Transverse colon (tissue), 4 donors: ENCODE measurements at regions not wholly inside any gene's neighbourhood (a gene's known extent, or its start where the extent isn't known, plus 50 kb on each side); places are given as distances from the start of the nearest gene placed in this dataset.

ENCODE experiments used
- DNase-seq: peaks from one replicate; pipeline ENCODE4 v3.0.0-alpha.2; 2019
- H3K27ac ChIP-seq, 4 donors: fragments of 200-600 bp; sonication (generic); 2 replicates each; pipeline ENCODE4 v1.5.1; 2016 to 2018; ENCODE audit warnings: inconsistent platforms in 4 of 4
- H3K27me3 ChIP-seq: fragments of 200-600 bp; sonication (generic); 2 replicates; pipeline ENCODE4 v1.5.1; 2017; ENCODE audit warnings: inconsistent platforms
- H3K36me3 ChIP-seq, 4 donors: fragments of 200-600 bp; sonication (generic); 2 replicates each; pipeline ENCODE4 v1.5.1; 2017 to 2019; ENCODE audit warnings: inconsistent platforms in 4 of 4
- H3K4me1 ChIP-seq, 4 donors: fragments of 200-600 bp; sonication (generic); 2 replicates each; pipeline ENCODE4 v1.5.1; 2017 to 2020; ENCODE audit warnings: inconsistent platforms in 4 of 4
- H3K4me3 ChIP-seq, 4 donors: fragments of 200-600 bp; sonication (generic); 1 replicate in 1 of 4; 2 replicates in 3 of 4; pipeline versions ENCODE4 v1.5.1 to v1.6.1; 2017 to 2019; ENCODE audit warnings: inconsistent platforms in 4 of 4
- H3K9me3 ChIP-seq, 2 donors: fragments of 200-600 bp; sonication (generic); 2 replicates each; pipeline ENCODE4 v1.5.1; 2017 to 2019; ENCODE audit warnings: inconsistent platforms in 2 of 2
- CTCF ChIP-seq, 5 experiments: fragments of 200-600 bp in 3 of 5; fragments of 450-650 bp in 2 of 5; sonication (generic) in 3 of 5; IDR thresholded peaks; 1 replicate in 2 of 5; 2 replicates in 3 of 5; pipeline ENCODE4 v1.5.1; 2016 to 2017; ENCODE audit warnings: antibody characterized with exemption in 5 of 5, inconsistent platforms in 3 of 5, mild to moderate bottlenecking in 2 of 5, moderate library complexity in 1 of 5
- EP300 ChIP-seq: sonication (generic); formaldehyde crosslinking; IDR thresholded peaks from one replicate; pipeline ENCODE4 v1.6.1; 2017; ENCODE audit warnings: antibody characterized with exemption, low read depth
- POLR2A ChIP-seq: fragments of 450-650 bp; IDR thresholded peaks from one replicate; pipeline ENCODE4 v1.6.1; 2016; ENCODE audit warnings: antibody characterized with exemption, mild to moderate bottlenecking, moderate library complexity
- POLR2AphosphoS5 ChIP-seq, 3 donors: sonication (generic); formaldehyde crosslinking; IDR thresholded peaks; one replicate each; pipeline ENCODE4 v1.6.1; 2016; ENCODE audit warnings: antibody characterized with exemption in 3 of 3
- WGBS, 2 donors: methylation state at CpG; one replicate each; pipeline ENCODE4 v1.1.5; 2018; ENCODE audit warnings: low coverage in 1 of 2; 5-methylcytosine and 5-hydroxymethylcytosine counted together
- in situ Hi-C, 4 donors: fragments of 200-750 bp; cut with MboI; loops; one replicate each; pipeline versions ENCODE4 v1.15.0 to v1.15.1; 2017; ENCODE audit warnings: low sequenced_read_pairs in 3 of 4, low pct_ligation_motif_present in 1 of 4, low pct_unique_long_range_greater_than_20kb in 1 of 4
- intact Hi-C: fragments of 100-400 bp; cut with DNase I; formaldehyde crosslinking; loops from one replicate; pipeline ENCODE4 v1.15.1; 2023; ENCODE audit warnings: low total_unique reads

GRCh38 chrX:3451571-3451970 is 105.1 kb upstream of the MXRA5 start:
- no peak overlapping the region for H3K4me3 ChIP-seq
- H3K36me3 ChIP-seq: no peaks in the 10 kb centered on the region
- no peak for DNase-seq
- intact Hi-C loops: no loop called here
- no peak overlapping the region for H3K27ac ChIP-seq
- H3K9me3 ChIP-seq: no peaks in the 10 kb centered on the region
- in situ Hi-C loops: no loop called here
- WGBS, 2 donors: 62% methylated on average over 8 of the region's 8 CpGs; no CpG with 5 or more reads in 1 of the 2 donors
- H3K4me1 ChIP-seq: no peaks in the 10 kb centered on the region
- no peaks in the 10 kb centered on the region for H3K27me3 ChIP-seq
- TF ChIP-seq CTCF (IDR thresholded peaks at IDR 0.05) (no peak), POLR2AphosphoS5 (IDR thresholded peaks at IDR 0.05) (no peak), EP300 (no peak), POLR2A (no peak)

- H3K36me3 ChIP-seq: no peaks in the 10 kb centered on the region
- 45 to 65% methylated on average over 2 to 3 of the region's 3 CpGs for WGBS, 2 donors
- no peaks in the 10 kb centered on the region for H3K27me3 ChIP-seq
- no peaks in the 10 kb centered on the region for H3K4me1 ChIP-seq
- intact Hi-C loops (no loop called here), in situ Hi-C loops (no loop called here)
- no peak overlapping the region for H3K27ac ChIP-seq
- no peak overlapping the region for H3K4me3 ChIP-seq
- DNase-seq: no peak
- no peak for TF ChIP-seq POLR2AphosphoS5 (IDR thresholded peaks at IDR 0.05)
- TF ChIP-seq EP300: no peak
- TF ChIP-seq CTCF (IDR thresholded peaks at IDR 0.05): no peak
- TF ChIP-seq POLR2A: no peak
- no peaks in the 10 kb centered on the region for H3K9me3 ChIP-seq
Measured at GRCh38 chrX:3450881-3451570, 104.6 kb upstream of the MXRA5 start.

GRCh38 chrX:3449287-3449686 is 102.8 kb upstream of the MXRA5 start:
- TF ChIP-seq POLR2AphosphoS5 (IDR thresholded peaks at IDR 0.05): no peak
- TF ChIP-seq EP300: no peak
- TF ChIP-seq CTCF (IDR thresholded peaks at IDR 0.05): no peak
- no peak for TF ChIP-seq POLR2A
- Histone ChIP-seq H3K9me3 (no peaks in the 10 kb centered on the region), H3K4me3 (no peak overlapping the region), H3K27ac (no peak overlapping the region), H3K4me1 (no peaks in the 10 kb centered on the region), H3K36me3 (no peaks in the 10 kb centered on the region), H3K27me3 (no peaks in the 10 kb centered on the region)
- no peak for DNase-seq
- in situ Hi-C loops: no loop called here
- intact Hi-C loops: no loop called here
- 74% methylated on average over 4 of the region's 4 CpGs; no CpG with 5 or more reads in 1 of the 2 donors for WGBS, 2 donors

DNA sequence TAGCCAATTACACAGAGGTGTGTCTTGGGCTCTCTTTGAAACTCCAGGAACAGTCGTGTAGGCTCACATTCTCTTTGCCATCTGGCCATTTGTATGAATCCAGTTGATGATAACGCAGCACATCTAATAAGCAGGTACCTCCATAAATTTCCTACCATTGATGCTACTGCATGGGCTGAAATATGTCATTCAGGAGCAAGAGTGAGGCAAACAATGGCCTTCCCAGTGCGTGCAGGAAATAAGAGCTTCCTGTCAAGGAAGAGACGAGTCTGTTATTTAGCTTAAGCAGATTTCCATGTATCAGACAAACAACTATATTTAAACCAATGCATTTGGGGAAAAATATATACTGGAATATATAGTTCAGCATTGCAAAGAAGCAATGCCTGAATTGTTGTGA is 102.1 kb upstream of the MXRA5 start:
- TF ChIP-seq POLR2AphosphoS5 (IDR thresholded peaks at IDR 0.05): no peak
- no peak for TF ChIP-seq EP300
- TF ChIP-seq POLR2A: no peak
- no peaks in the 10 kb centered on the region for H3K9me3 ChIP-seq
- no peaks in the 10 kb centered on the region for H3K27me3 ChIP-seq
- H3K36me3 ChIP-seq: no peaks in the 10 kb centered on the region
- in situ Hi-C loops: no loop called here
- H3K4me3 ChIP-seq: no peak overlapping the region
- intact Hi-C loops: no loop called here
- 65 to 78% methylated on average over 2 to 4 of the region's 4 CpGs for WGBS, 2 donors
- no peaks in the 10 kb centered on the region for H3K4me1 ChIP-seq
- H3K27ac ChIP-seq: no peak overlapping the region
- DNase-seq: no peak
